ENCODE measurements at regions not wholly inside any gene's neighbourhood (a gene's known extent, or its start where the extent isn't known, plus 50 kb on each side); places are given as distances from the start of the nearest gene placed in this dataset.

DNA sequence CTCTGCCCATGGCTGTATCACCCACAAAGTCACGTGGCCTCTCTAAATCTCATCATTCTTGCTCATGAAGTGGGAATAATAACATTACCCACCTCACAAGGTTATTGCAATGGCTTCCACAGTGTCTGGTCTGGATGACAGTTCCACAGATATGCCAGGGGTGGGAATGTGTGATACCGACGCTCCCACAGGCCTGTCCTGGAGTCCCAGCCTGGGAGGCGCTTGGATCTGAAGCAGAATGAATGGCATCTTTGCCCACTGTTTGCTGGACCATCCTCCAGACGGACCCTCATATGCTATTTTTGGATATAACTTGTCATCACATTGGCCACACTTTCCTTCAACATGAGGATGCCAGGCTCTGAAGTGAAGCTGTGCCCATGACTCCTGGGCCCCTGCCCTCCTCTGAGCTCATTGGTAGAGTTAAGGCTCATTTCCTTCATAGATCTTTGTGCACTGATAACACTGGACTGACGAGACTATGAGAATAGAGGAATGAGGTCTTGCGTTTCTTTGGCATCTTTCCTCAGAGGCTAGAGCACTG is 279.8 kb upstream of the ZNF32 start:
- ATAC-seq (no peak), DNase-seq (ENCODE audit: low read depth, low spot score) (no peak)
- no peaks in the 10 kb centered on the region for H3K9me3 ChIP-seq (ENCODE audit: control insufficient read depth, insufficient read depth, low read depth, low read length)
- in situ Hi-C loops (cut with HindIII; ENCODE audit: low pct_unique_long_range_greater_than_20kb, low sequenced_read_pairs) (no loop called here), intact Hi-C loops (cut with micrococcal nuclease; ENCODE audit: unreplicated experiment) (no loop called here)
- H3K4me1 ChIP-seq (ENCODE audit: control insufficient read depth, insufficient read depth, low read length), result no peaks in the 10 kb centered on the region
- no peak overlapping the region for H3K27ac ChIP-seq (ENCODE audit: low read length)
- TF ChIP-seq, protein P1, sequence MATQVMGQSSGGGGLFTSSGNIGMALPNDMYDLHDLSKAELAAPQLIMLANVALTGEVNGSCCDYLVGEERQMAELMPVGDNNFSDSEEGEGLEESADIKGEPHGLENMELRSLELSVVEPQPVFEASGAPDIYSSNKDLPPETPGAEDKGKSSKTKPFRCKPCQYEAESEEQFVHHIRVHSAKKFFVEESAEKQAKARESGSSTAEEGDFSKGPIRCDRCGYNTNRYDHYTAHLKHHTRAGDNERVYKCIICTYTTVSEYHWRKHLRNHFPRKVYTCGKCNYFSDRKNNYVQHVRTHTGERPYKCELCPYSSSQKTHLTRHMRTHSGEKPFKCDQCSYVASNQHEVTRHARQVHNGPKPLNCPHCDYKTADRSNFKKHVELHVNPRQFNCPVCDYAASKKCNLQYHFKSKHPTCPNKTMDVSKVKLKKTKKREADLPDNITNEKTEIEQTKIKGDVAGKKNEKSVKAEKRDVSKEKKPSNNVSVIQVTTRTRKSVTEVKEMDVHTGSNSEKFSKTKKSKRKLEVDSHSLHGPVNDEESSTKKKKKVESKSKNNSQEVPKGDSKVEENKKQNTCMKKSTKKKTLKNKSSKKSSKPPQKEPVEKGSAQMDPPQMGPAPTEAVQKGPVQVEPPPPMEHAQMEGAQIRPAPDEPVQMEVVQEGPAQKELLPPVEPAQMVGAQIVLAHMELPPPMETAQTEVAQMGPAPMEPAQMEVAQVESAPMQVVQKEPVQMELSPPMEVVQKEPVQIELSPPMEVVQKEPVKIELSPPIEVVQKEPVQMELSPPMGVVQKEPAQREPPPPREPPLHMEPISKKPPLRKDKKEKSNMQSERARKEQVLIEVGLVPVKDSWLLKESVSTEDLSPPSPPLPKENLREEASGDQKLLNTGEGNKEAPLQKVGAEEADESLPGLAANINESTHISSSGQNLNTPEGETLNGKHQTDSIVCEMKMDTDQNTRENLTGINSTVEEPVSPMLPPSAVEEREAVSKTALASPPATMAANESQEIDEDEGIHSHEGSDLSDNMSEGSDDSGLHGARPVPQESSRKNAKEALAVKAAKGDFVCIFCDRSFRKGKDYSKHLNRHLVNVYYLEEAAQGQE (IDR thresholded peaks at IDR 0.05; ENCODE audit: insufficient read depth in 1 of 2, low read depth in 2 of 2, low read length in 1 of 2), result no peak
- TF ChIP-seq, protein P2, sequence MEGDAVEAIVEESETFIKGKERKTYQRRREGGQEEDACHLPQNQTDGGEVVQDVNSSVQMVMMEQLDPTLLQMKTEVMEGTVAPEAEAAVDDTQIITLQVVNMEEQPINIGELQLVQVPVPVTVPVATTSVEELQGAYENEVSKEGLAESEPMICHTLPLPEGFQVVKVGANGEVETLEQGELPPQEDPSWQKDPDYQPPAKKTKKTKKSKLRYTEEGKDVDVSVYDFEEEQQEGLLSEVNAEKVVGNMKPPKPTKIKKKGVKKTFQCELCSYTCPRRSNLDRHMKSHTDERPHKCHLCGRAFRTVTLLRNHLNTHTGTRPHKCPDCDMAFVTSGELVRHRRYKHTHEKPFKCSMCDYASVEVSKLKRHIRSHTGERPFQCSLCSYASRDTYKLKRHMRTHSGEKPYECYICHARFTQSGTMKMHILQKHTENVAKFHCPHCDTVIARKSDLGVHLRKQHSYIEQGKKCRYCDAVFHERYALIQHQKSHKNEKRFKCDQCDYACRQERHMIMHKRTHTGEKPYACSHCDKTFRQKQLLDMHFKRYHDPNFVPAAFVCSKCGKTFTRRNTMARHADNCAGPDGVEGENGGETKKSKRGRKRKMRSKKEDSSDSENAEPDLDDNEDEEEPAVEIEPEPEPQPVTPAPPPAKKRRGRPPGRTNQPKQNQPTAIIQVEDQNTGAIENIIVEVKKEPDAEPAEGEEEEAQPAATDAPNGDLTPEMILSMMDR (IDR thresholded peaks at IDR 0.05), result no peak
- TF ChIP-seq TCF7L2 (IDR thresholded peaks at IDR 0.05; ENCODE audit: low read depth, low read length) (no peak), POLR2AphosphoS5 (IDR thresholded peaks at IDR 0.05; ENCODE audit: low read depth, low read length) (no peak), SIN3A (IDR thresholded peaks at IDR 0.05; ENCODE audit: borderline replicate concordance, insufficient read depth, low read depth, low read length) (no peak)
- H3K4me3 ChIP-seq (ENCODE audit: low read depth in 2 of 2, low read length in 2 of 2), result no peak overlapping the region
- POLR2A ChIA-PET, result no interaction called here
- H3K27me3 ChIP-seq (ENCODE audit: control insufficient read depth, insufficient read depth, low read length), result peaks cover 10% of the 10 kb centered on the region; the same call in 1 of the 2 replicates
- no TSS peak for BruUV-seq (replicated peaks)
- CTCF ChIA-PET, result no interaction called here
- H3K36me3 ChIP-seq (ENCODE audit: control insufficient read depth, insufficient read depth, low read length), result no peaks in the 10 kb centered on the region

DNA sequence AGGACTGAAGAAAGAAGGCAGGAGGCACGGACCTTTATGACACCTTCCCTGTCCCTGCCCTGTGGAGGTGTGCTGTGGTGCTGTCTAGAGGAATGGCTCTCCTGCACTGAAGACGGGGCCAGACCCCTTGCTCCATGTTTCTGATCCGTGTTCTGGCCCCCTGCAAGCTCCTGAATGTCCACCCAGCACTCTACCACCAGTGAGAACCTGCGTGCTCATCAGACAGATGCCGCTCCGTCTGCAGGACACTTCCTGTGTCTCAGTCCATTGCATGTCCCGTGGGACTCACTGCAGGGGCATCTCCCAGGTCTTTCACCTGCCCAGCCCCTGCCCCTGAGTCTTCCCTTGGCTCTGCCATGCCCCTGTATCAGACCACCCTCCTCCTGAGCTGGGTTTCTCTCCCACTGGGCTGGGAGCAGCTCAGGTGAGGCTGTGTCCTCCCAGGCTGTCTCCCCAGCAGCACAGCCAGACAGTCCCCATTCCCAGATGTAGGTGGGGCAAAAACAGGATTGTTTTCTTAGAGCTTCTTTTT is 278.3 kb upstream of the ZNF32 start:
- in situ Hi-C loops (cut with HindIII; ENCODE audit: low pct_unique_long_range_greater_than_20kb, low sequenced_read_pairs) (no loop called here), intact Hi-C loops (cut with micrococcal nuclease; ENCODE audit: unreplicated experiment) (no loop called here)
- H3K4me3 ChIP-seq (ENCODE audit: low read depth in 2 of 2, low read length in 2 of 2), result no peak overlapping the region
- ChIA-PET CTCF (no interaction called here), POLR2A (no interaction called here)
- ATAC-seq, result no peak
- TF ChIP-seq, protein P2 (IDR thresholded peaks at IDR 0.05), result no peak
- TF ChIP-seq POLR2AphosphoS5 (IDR thresholded peaks at IDR 0.05; ENCODE audit: low read depth, low read length), result no peak
- no peak for TF ChIP-seq SIN3A (IDR thresholded peaks at IDR 0.05; ENCODE audit: borderline replicate concordance, insufficient read depth, low read depth, low read length)
- no peak for TF ChIP-seq TCF7L2 (IDR thresholded peaks at IDR 0.05; ENCODE audit: low read depth, low read length)
- TF ChIP-seq, protein P1 (IDR thresholded peaks at IDR 0.05; ENCODE audit: insufficient read depth in 1 of 2, low read depth in 2 of 2, low read length in 1 of 2), result no peak
- H3K36me3 ChIP-seq (ENCODE audit: control insufficient read depth, insufficient read depth, low read length), result no peaks in the 10 kb centered on the region
- H3K27me3 ChIP-seq (ENCODE audit: control insufficient read depth, insufficient read depth, low read length), result peaks cover 10% of the 10 kb centered on the region; the same call in 1 of the 2 replicates
- DNase-seq (ENCODE audit: low read depth, low spot score), result no peak
- no peaks in the 10 kb centered on the region for H3K4me1 ChIP-seq (ENCODE audit: control insufficient read depth, insufficient read depth, low read length)
- no peaks in the 10 kb centered on the region for H3K9me3 ChIP-seq (ENCODE audit: control insufficient read depth, insufficient read depth, low read depth, low read length)
- no TSS peak for BruUV-seq (replicated peaks)
- no peak overlapping the region for H3K27ac ChIP-seq (ENCODE audit: low read length)
